H1 (cell line): ENCODE measurements at regions not wholly inside any gene's neighbourhood (a gene's known extent, or its start where the extent isn't known, plus 50 kb on each side); places are given as distances from the start of the nearest gene placed in this dataset.

Source experiments
- CTCF ChIA-PET: fragments of 300-600 bp; sonication (Branson Sonifier 250); formaldehyde crosslinking; loops from one replicate; lab custom pipeline; 2021; ENCODE audit not compliant: partially characterized antibody; lab: Charles Lee
- POLR2A ChIA-PET: fragments of 300-600 bp; sonication (Branson Sonifier 250); formaldehyde crosslinking; loops from one replicate; lab custom pipeline; 2021; ENCODE audit warnings: inconsistent platforms; ENCODE audit not compliant: partially characterized antibody; lab: Charles Lee
- DNase-seq, 2 experiments: peaks; one replicate each; pipeline versions ENCODE4 v3.0.0 to v3.0.0-alpha.2; 2010 to 2022; ENCODE audit warnings: low spot score in 2 of 2, low read depth in 1 of 2, mixed read lengths in 1 of 2
- FAIRE-seq: peaks from 2 replicates; lab custom pipeline; 2011; peaks lifted over from hg19 to GRCh38; lab: Jason Lieb, UNC
- H2AFZ ChIP-seq: 2 replicates; pipeline ENCODE4 v1.8.1; 2012; ENCODE audit warnings: low read length, inconsistent platforms
- H2AK5ac ChIP-seq: 2 replicates; pipeline ENCODE4 v1.6.1; 2013; ENCODE audit warnings: low read depth, low read length
- H2BK120ac ChIP-seq: replicated peaks from 2 replicates; pipeline ENCODE3; 2013; ENCODE audit warnings: low read depth, low read length, inconsistent platforms
- H2BK12ac ChIP-seq: 2 replicates; pipeline ENCODE4 v1.6.1; 2013; ENCODE audit warnings: low read depth, low read length
- H2BK15ac ChIP-seq: 2 replicates; pipeline ENCODE4 v1.6.1; 2013; ENCODE audit warnings: low read length
- H2BK20ac ChIP-seq: 2 replicates; pipeline ENCODE4 v1.6.1; 2013; ENCODE audit warnings: low read length
- H2BK5ac ChIP-seq: 2 replicates; pipeline ENCODE4 v1.6.1; 2013; ENCODE audit warnings: low read depth, low read length
- H3K14ac ChIP-seq: 2 replicates; pipeline ENCODE4 v1.6.1; 2013; ENCODE audit warnings: inconsistent platforms; ENCODE audit not compliant: insufficient read length
- H3K18ac ChIP-seq: 2 replicates; pipeline ENCODE4 v1.6.1; 2013; ENCODE audit warnings: low read length; ENCODE audit errors: extremely low read depth
- H3K23ac ChIP-seq: 2 replicates; pipeline ENCODE4 v1.6.1; 2013; ENCODE audit warnings: inconsistent platforms; ENCODE audit not compliant: insufficient read length
- H3K23me2 ChIP-seq: 2 replicates; pipeline ENCODE4 v1.6.1; 2013; ENCODE audit warnings: low read depth, low read length
- H3K27ac ChIP-seq: 2 replicates; pipeline ENCODE4 v1.6.1; 2011; ENCODE audit warnings: low read depth, low read length, inconsistent platforms
- H3K27me3 ChIP-seq, 4 experiments: replicated peaks in 1 of 4; 1 replicate in 1 of 4; 2 replicates in 3 of 4; pipeline versions ENCODE4 v1.6.1 to v1.8.1; 2011 to 2013; ENCODE audit warnings: low read length in 3 of 4, mild to moderate bottlenecking in 3 of 4, inconsistent platforms in 2 of 4, mixed read lengths in 2 of 4, moderate library complexity in 1 of 4; ENCODE audit not compliant: control insufficient read depth in 3 of 4, insufficient read depth in 3 of 4; ENCODE audit errors: extremely low read depth in 1 of 4
- H3K36me3 ChIP-seq, 4 experiments: 2 replicates each; pipeline versions ENCODE4 v1.6.1 to v1.8.1; 2011 to 2013; ENCODE audit warnings: mild to moderate bottlenecking in 4 of 4, low read length in 3 of 4, moderate library complexity in 2 of 4, control low read depth in 1 of 4, inconsistent platforms in 1 of 4; ENCODE audit not compliant: insufficient read depth in 4 of 4, control insufficient read depth in 2 of 4
- H3K4ac ChIP-seq: replicated peaks from 2 replicates; pipeline ENCODE3; 2013; ENCODE audit warnings: low read length, low read depth, mixed read lengths, inconsistent platforms; ENCODE audit not compliant: insufficient read length
- H3K4me1 ChIP-seq, 4 experiments: replicated peaks in 1 of 4; 1 replicate in 1 of 4; 2 replicates in 3 of 4; pipeline versions ENCODE4 v1.6.1 to v1.8.1; 2011 to 2013; ENCODE audit warnings: low read length in 3 of 4, inconsistent platforms in 2 of 4, mixed read lengths in 1 of 4; ENCODE audit not compliant: insufficient read depth in 4 of 4, control insufficient read depth in 3 of 4
- H3K4me2 ChIP-seq, 2 experiments: 2 replicates each; pipeline versions ENCODE4 v1.6.1 to v1.8.1; 2011 to 2013; ENCODE audit warnings: low read depth in 2 of 2, low read length in 2 of 2, control low read depth in 1 of 2, inconsistent platforms in 1 of 2, mild to moderate bottlenecking in 1 of 2; ENCODE audit not compliant: insufficient read depth in 1 of 2
- H3K4me3 ChIP-seq, 4 experiments: fragments of 200-600, 300-600 bp in 1 of 4; sonication (generic), shearing (Covaris generic), sonication (Bioruptor Twin) in 1 of 4; 2 replicates each; pipeline versions ENCODE4 v1.5.1 to v1.8.1; 2011 to 2016; ENCODE audit warnings: low read length in 4 of 4, low read depth in 3 of 4, control low read depth in 2 of 4, inconsistent platforms in 2 of 4, mild to moderate bottlenecking in 2 of 4, mixed read lengths in 1 of 4, moderate library complexity in 1 of 4; ENCODE audit not compliant: insufficient read depth in 2 of 4; ENCODE audit errors: extremely low read depth in 1 of 4
- H3K56ac ChIP-seq: replicated peaks from 2 replicates; pipeline ENCODE3; 2013; ENCODE audit warnings: low read depth, mild to moderate bottlenecking, mixed read lengths, low read length, inconsistent platforms; ENCODE audit not compliant: insufficient read length
- H3K79me1 ChIP-seq: 2 replicates; pipeline ENCODE4 v1.6.1; 2013; ENCODE audit warnings: low read depth, low read length, control low read depth
- H3K79me2 ChIP-seq, 2 experiments: 2 replicates each; pipeline versions ENCODE4 v1.6.1 to v1.8.1; 2012 to 2013; ENCODE audit warnings: low read length in 2 of 2, mild to moderate bottlenecking in 2 of 2, inconsistent platforms in 1 of 2; ENCODE audit not compliant: insufficient read depth in 2 of 2, control insufficient read depth in 1 of 2
- H3K9ac ChIP-seq, 4 experiments: replicated peaks in 1 of 4; 1 replicate in 1 of 4; 2 replicates in 3 of 4; pipeline versions ENCODE4 v1.6.1 to v1.8.1; 2011 to 2013; ENCODE audit warnings: low read depth in 3 of 4, low read length in 3 of 4, control low read depth in 2 of 4, mild to moderate bottlenecking in 2 of 4, moderate library complexity in 2 of 4, inconsistent platforms in 1 of 4; ENCODE audit errors: extremely low read depth in 1 of 4
- H3K9me3 ChIP-seq, 2 experiments: 2 replicates each; pipeline versions ENCODE4 v1.6.1 to v1.8.1; 2012 to 2013; ENCODE audit warnings: mild to moderate bottlenecking in 2 of 2, moderate library complexity in 2 of 2, control low read depth in 1 of 2, inconsistent platforms in 1 of 2, low read depth in 1 of 2, low read length in 1 of 2, mixed read lengths in 1 of 2; ENCODE audit not compliant: insufficient read depth in 2 of 2
- H4K20me1 ChIP-seq, 2 experiments: replicated peaks in 1 of 2; 2 replicates each; pipeline versions ENCODE3 to v1.8.1; 2011 to 2013; ENCODE audit warnings: inconsistent platforms in 2 of 2, low read length in 2 of 2, mild to moderate bottlenecking in 1 of 2; ENCODE audit not compliant: insufficient read depth in 2 of 2, control insufficient read depth in 1 of 2
- H4K5ac ChIP-seq: 2 replicates; pipeline ENCODE4 v1.6.1; 2013; ENCODE audit warnings: low read length, low read depth, mixed read lengths, inconsistent platforms; ENCODE audit not compliant: insufficient read length
- H4K8ac ChIP-seq: 2 replicates; pipeline ENCODE4 v1.8.0; 2013; ENCODE audit warnings: mild to moderate bottlenecking, moderate library complexity, low read length, inconsistent platforms; ENCODE audit not compliant: insufficient read depth; ENCODE audit errors: extremely low read depth
- H4K91ac ChIP-seq: replicated peaks from 2 replicates; pipeline ENCODE3; 2013; ENCODE audit warnings: low read length, mixed read lengths, inconsistent platforms; ENCODE audit not compliant: insufficient read length
- ATF2 ChIP-seq: IDR thresholded peaks from 2 replicates; pipeline ENCODE4 v1.6.1; 2012; ENCODE audit warnings: low read length, inconsistent platforms
- CBX8 ChIP-seq: fragments of 300-800, 300-1000 bp; sonication (generic); IDR thresholded peaks from 2 replicates; pipeline ENCODE4 v1.7.1; 2016; ENCODE audit warnings: low read depth, low read length, borderline replicate concordance
- EZH2 ChIP-seq: fragments of 200-600 bp; sonication (generic); IDR thresholded peaks from 2 replicates; pipeline ENCODE4 v1.7.1; 2012; ENCODE audit warnings: low read depth, mild to moderate bottlenecking, moderate library complexity, low read length, inconsistent platforms; ENCODE audit not compliant: severe bottlenecking
- GTF2F1 ChIP-seq: IDR thresholded peaks from 2 replicates; pipeline ENCODE4 v1.6.1; 2012; ENCODE audit warnings: low read depth, low read length, improper control_type of control experiment, borderline replicate concordance
- HDAC2 ChIP-seq, 2 experiments: fragments of 300-600 bp in 1 of 2; sonication (generic) in 1 of 2; IDR thresholded peaks; 2 replicates each; pipeline ENCODE4 v1.6.1; 2011 to 2012; ENCODE audit warnings: low read depth in 2 of 2, low read length in 2 of 2, mild to moderate bottlenecking in 2 of 2, moderate library complexity in 2 of 2, borderline replicate concordance in 1 of 2, inconsistent platforms in 1 of 2
- RXRA ChIP-seq: IDR thresholded peaks from 2 replicates; pipeline ENCODE4 v1.6.1; 2011; ENCODE audit warnings: low read depth, mild to moderate bottlenecking, low read length, moderate library complexity; ENCODE audit not compliant: insufficient read depth
- SAP30 ChIP-seq: fragments of 300-600 bp; sonication (generic); IDR thresholded peaks from 2 replicates; pipeline ENCODE4 v1.7.1; 2012; ENCODE audit warnings: low read length, moderate library complexity, mild to moderate bottlenecking, inconsistent platforms; ENCODE audit not compliant: insufficient read depth, insufficient replicate concordance
- SP2 ChIP-seq: IDR thresholded peaks from 2 replicates; pipeline ENCODE4 v1.6.1; 2012; ENCODE audit warnings: mild to moderate bottlenecking, low read length, inconsistent platforms
- WGBS, 2 experiments: shearing (Covaris generic) in 1 of 2; methylation state at CpG; one replicate each; pipeline versions ENCODE4 v1.1.6 to v1.1.7; 2013 to 2015; ENCODE audit warnings: low lambda C conversion rate in 2 of 2, mixed read lengths in 2 of 2, inconsistent platforms in 1 of 2, low coverage in 1 of 2, missing lambda C conversion rate in 1 of 2; ENCODE audit not compliant: insufficient replicate concordance in 2 of 2, insufficient coverage in 1 of 2, insufficient read length in 1 of 2; ENCODE audit errors: extremely low coverage in 1 of 2, missing lambda C conversion rate in 1 of 2; 5-methylcytosine and 5-hydroxymethylcytosine counted together

GRCh38 chr9:3660936-3661335, 135.1 kb upstream of the RFX3 start:
- TF ChIP-seq RXRA = no peak
- TF ChIP-seq CBX8 = no peak
- no peak for TF ChIP-seq ATF2
- TF ChIP-seq EZH2 = no peak
- TF ChIP-seq HDAC2 (IDR thresholded peaks at IDR 0.05; ENCODE audit: borderline replicate concordance in 1 of 2, low read depth in 2 of 2, low read length in 2 of 2) = no peak
- TF ChIP-seq GTF2F1 = no peak
- TF ChIP-seq SAP30 = no peak
- no peak for TF ChIP-seq SP2
- Histone ChIP-seq H4K91ac (no peak overlapping the region), H3K79me1 (no peaks in the 10 kb centered on the region), H2BK5ac (no peak overlapping the region), H3K36me3 (no peaks in the 10 kb centered on the region), H2AK5ac (no peak overlapping the region), H3K56ac (no peak overlapping the region), H3K27me3 (no peaks in the 10 kb centered on the region), H3K4me1 (no peaks in the 10 kb centered on the region), H2AFZ (no peak overlapping the region), H4K20me1 (no peaks in the 10 kb centered on the region), H2BK15ac (no peak overlapping the region), H2BK20ac (no peak overlapping the region), H2BK12ac (no peak overlapping the region), H3K4me2 (no peak overlapping the region), H3K4ac (no peak overlapping the region), H3K4me3 (no peak overlapping the region), H4K5ac (no peak overlapping the region), H3K18ac (no peak overlapping the region), H2BK120ac (no peak overlapping the region), H3K9me3 (no peaks in the 10 kb centered on the region), H3K27ac (no peak overlapping the region), H3K14ac (no peak overlapping the region), H3K23me2 (no peaks in the 10 kb centered on the region), H4K8ac (no peak overlapping the region), H3K23ac (no peak overlapping the region), H3K79me2 (no peaks in the 10 kb centered on the region), H3K9ac (no peak overlapping the region)
- POLR2A ChIA-PET = no interaction called here
- WGBS, 2 experiments = 77% methylated on average over 1 of the region's 1 CpG; no CpG with 5 or more reads in 1 of the 2 experiments
- FAIRE-seq (no peak), DNase-seq (no peak)
- CTCF ChIA-PET = interaction anchor here (0.7 kb wide), 1 partner anchor 801 kb away, joined by 3 read pairs; no protein-coding TSS in a partner anchor
